HG03442 (cell line): ENCODE measurements at regions not wholly inside any gene's neighbourhood (a gene's known extent, or its start where the extent isn't known, plus 50 kb on each side); places are given as distances from the start of the nearest gene placed in this dataset.
A peak's percentile ranks its signal among the peaks of the same experiment; 100 is the strongest.

Experiments
- ATAC-seq: cut with Tn5 transposase; IDR thresholded peaks from one replicate; pipeline ENCODE4 v1.9.1; 2021; ENCODE audit warnings: mild to moderate bottlenecking, moderate library complexity; ENCODE audit not compliant: unreplicated experiment

DNA sequence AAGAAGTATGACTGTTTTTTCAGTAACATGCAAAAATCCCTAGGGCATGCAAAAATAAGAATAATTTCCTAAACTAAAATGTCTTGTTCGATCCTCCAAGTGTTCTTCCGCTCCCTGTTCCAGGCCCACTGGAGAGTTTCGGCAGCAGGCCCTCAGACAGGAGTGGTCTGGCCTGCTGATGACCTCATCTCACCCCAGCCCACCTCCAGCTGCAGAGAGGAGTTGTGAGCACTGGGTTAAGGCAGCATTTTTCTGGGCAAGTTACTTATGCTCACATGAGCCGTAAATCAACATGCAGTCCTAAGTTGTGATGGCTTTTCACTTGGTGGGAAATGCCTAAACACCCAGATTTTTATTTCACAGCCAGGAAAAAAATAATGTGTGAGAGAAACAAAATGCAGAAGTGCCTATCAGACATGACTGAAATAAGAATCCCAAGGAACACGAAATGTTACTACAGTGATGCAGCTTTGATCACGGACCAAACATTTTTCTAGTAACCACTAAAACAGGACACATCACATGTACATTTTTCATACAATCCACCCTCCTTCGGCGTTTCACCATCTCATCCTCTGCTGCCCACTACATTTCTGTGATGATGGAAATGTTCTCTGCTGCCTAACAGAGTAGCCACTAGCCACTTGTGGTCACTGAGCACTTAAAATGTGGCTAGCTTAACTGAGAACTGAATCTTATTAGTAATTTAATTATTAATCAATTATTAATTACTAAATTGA lies 153.3 kb upstream of the TBL1X start:
- ATAC-seq = no peak

DNA sequence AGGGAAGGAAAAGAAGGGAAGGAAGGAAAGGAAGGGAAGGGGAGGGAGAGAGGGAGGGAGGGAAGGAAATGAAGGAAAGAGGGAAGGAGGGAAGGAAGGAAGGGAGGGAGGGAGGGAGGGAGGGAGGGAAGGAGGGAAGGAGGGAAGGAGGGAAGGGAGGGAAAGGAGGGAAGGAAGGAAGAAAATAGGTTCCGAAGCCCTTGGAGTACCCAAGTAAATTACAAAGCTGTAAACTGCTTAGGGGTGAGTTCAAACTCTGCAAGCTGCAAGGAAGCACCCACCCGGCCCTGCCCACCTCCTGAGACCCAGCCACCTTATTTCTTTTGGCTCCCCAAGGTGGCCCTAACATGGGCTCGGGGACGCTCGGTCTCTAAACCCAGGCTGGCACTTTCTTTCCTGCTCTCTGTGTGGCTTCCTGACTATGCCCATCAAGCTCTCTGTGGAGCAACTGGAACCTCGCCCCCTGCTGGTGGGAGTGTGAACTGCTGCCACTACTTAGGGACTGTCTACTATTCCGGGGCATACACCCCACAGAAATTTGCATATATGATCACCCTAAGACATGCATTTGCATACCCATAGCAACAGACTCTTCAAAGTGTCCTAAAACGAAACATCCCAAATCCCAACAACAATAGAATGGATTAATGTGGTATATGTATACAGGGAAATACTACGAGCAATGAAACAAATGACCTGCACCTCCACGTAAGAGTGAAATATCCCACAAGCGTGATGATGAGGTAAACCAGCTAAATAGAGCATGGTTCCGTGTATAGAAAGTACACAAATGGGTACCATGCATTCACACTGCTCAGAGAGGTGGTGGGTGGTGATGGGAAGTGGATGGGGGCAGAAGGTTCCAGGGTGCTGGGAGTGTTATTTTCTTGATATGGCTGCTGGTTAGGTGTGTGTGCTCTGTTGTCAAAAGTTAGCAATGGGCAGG lies 151.7 kb upstream of the TBL1X start:
- peak; percentile 76 for ATAC-seq

DNA sequence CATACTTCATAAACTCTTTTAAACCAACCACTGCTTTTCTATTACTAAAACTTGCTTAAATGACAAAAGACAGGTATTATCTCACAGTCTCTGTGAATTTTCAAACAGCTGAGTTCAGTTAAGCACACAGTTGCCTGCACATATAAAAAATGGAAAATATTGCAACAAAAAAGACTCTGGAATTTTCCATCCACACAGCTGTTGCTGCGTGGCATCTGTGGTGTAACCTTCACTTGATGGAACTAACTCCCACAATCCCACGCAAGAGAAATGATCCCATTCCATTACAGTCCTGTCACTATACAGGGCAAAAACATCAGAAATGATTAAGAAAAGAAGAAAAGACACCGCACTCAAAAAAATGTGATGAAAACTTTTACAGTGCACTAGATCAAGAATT lies 149.8 kb upstream of the TBL1X start:
- ATAC-seq = no peak

DNA sequence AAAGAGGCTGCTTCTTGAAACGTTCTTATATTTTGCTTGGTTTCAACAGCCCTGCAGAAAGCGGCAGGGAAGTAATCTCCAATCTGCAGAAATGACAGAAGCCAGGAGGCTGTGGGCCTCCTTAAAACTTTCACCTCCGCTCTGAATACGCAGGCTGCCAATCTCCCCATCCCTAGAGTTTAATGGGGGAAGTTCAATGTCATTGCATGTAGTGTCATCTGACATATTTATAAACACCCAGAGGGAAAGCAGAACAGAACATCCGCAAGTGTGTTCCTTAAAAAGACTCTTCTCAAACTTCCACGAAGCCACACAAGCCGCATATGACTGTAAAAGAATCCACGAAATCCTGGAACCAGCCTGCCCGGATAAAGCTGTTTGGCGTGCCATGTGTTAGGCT lies 148.8 kb upstream of the TBL1X start:
- ATAC-seq = no peak

DNA sequence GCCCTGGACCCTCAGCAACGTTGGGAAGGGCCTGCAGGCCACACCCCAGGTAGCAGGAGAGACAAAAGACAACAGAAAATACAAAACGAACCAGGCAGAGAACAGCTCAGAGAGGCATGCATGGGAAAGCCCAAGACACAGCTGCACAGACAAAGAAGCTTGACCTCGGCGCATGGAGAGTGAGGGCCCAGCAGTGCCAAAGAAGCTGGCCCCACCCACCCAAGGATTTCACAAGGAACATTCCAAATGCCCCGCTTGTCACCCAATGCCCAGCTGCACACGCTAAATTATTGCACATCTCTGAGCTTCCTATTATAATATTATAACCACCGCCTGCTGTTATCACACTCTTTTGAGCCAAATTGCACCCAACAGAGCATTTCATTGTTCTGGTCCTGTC lies 147.7 kb upstream of the TBL1X start:
- ATAC-seq = no peak

DNA sequence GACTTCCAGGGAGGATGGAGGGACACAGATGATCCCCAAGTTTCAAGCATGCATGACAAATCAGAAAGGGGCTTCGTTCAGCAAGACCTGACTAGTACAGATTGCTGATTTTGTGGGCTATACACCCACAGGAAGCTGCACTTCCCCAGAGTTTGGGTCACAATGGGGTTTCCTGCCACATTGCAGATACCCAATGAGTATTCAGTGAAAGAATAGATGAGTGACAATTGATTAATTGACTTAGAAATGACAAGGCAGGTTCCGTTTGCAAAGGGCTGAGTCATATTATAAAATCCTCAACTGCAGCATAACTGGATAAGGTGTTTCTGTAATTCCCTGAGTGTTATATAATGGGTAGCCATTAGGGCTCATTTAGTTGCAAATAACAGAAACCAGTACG lies 146.6 kb upstream of the TBL1X start:
- peak; percentile 44 for ATAC-seq

DNA sequence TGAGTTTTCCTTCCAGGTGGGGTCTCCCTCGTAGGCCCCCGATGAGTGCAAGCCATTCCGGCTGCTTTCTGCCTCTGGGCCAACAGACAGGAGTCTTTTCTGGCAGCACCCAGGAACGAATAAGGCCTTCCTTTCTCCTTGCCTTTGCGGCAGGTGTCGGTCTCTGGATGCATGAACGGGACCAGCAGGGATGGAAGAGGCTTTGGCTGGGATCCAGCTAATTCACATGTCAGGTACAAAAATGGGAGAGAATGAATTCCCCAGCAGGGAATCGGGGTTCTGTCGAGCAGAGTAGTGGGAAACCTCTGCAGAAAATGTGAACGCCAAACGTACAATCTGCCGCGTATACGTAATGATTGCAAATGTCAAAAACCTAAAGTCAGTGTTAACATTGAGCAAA lies 146.1 kb upstream of the TBL1X start:
- no peak for ATAC-seq

DNA sequence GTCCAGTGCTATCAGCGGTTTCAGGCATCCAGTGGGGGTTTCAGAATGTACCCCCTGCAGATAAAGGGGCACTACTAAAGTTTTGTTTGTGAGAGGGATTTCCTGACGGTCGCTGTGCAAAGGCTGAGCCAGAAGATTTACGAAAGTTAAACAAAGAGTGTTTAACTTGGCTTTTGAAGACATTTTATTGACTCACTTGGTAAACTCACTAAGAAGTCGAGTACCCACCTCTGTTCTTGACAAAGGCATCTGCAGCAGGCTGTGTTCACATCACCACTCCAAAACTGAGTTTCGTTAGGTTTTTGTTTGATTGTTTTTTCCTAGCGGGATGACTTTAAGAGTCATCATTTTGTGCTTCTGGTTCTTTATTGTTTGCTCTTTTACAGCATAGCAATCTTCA lies 143.9 kb upstream of the TBL1X start:
- no peak for ATAC-seq

DNA sequence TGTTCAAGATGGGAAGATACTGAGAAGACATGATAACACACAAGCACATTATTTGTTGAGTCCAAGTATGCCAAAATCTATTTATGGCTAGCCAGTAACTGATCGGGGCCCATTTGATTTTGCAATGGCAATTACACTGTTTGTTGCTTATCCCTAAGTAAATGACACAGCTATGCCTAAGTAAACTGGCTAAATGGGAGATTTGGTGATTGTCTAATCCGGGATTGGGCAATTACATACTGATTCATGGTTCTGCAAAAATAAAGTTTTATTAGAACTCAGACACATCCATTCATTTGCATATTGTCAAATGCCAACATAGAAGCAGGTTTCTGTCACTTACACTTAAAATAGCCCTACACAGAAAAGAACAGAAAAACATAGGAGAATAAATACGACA lies 140.2 kb upstream of the TBL1X start:
- no peak for ATAC-seq

DNA sequence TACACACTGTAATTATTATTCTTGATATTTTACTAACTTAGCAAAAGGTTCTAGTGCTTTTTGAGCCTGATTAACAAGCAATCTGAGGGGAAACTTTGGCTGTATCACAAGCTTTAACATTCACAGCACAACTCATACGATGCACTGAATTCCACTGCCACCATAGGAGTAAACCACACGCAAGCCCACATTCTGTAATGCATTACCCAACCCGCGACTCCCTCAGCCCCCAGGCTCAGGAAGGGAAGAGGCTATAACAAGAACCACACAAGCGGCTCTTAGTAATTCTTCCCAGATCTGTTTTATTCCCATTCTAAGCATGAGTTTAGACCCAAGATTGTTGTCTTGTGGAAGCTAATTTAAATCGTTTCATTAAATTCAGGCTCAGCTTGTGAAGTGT lies 138.5 kb upstream of the TBL1X start:
- no peak for ATAC-seq

DNA sequence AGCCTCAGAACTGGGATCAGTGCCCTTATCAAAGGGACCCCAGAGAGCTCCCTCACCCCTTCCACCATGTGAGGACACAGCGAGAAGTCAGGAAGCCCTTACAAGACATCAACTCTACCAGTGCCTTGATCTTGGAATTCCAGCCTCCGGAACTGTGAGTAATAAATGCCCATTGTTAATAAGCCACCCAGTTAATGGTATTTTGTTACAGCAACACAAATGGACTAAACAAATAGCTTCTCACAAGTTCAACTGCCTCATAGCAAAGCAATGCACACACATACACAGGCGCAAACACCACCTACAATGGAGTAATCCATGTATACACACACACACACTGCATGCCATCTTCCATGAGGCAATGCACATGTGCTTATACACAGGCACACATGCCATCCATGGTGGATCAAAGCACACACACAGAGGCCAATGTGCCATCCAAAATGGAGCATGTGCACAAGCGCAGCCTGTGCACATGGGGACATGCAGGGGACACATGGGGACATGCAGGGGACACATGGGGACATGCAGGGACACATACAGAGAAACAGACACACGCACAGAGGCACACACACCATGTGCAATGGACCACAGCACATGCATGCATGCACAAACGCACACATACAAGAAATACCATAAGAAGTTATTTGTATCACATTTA lies 137.6 kb upstream of the TBL1X start:
- ATAC-seq = no peak

DNA sequence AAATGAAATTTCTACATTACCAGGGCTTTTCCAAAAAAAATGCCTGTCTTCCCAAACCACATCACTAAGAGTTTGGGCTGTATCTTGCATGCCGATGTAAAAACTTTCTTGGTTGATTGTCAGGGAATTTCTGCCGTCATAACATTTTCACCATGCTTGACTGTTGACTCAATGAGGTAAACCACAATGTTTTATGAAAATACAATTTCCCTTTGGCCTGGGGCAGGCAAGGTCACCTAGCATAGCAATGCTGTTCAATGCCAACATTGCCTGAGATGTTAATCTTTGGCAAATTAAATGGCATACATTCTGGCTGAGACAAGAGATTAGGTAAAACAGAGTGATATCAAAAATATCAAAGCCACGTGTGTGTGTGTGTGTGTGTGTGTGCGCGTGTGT lies 137.1 kb upstream of the TBL1X start:
- no peak for ATAC-seq

DNA sequence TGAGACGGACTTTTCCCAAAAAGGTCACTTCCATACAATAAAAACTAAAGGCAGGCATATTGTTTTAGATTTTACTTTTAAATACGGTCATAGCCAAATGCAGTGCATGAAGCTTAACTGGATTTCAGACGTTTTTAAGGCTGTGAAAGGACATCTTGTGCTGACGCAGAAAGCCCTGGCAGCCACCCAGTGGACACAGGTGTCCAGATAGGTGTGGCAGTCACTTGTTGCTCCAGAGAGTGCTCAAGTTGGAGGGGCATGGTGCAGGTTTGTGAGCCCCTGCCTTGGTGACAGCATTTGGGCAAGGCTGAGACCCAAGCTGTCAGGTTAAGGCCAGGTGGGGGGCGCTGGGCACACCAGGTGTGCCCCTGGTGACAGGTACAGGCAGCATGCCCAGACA lies 135.8 kb upstream of the TBL1X start:
- ATAC-seq = no peak

DNA sequence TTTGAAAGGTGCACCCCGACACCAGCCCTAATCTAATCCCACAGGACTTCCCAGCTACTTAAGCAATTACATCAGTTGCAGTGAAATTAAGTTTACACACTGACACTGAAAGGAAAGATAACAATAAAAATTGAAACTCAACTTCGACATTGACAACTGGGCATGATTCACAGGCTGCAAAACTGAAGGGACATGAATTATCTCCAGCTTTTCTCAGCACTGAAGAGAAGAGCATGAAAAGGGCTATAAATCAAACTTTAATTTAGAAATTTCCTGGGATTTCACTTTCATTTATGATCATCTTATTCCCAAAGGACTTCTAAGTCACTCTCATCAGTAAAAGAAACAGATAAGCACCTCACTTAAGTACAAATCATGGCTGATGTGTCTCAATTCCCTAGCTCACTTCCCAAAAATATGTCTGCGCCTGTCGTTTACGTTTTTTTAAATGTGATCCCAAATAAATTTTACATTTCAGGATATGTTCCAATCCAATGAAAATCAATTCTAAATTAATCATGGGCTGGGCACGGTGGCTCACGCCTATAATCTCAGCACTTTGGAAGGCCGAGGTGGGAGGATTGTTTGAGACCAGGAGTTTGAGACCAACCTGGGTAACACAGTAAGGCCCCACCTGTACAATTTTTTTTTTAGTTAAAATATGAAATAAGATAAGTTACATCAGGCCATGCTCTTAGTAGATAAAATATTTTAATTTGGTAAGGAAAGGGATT lies 134.4 kb upstream of the TBL1X start:
- no peak for ATAC-seq

DNA sequence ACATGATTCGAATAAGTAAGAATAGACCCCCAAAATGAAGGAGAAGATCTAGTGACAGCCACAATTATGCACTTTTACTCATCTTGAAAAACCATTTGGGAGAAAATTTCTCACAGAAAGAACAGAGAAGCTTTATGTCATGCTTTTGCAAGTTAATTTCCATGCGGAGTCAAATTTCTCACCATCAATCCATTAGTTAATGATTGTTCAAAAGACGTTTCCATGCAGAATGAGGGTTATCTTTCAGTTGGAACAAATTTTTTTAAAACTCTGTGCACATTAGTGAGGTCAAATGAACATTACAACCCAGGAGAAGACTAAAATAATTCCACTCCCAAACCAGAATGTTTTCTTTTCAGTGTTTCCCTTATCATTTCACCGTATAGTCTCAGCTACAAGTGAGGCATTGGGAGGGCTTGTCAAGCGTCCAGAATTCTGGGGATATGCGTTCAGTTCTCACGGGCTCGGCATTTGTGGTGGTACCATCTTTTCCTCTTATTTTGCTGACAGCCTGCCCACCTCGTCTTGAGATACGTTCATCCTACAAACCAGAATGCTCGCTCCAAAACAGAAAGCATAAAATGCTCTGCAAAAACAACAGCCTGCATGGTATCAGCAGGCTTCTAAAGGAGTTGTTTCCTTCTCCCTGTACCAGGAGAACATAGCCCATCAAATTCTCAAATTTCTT lies 130.8 kb upstream of the TBL1X start:
- ATAC-seq = no peak

DNA sequence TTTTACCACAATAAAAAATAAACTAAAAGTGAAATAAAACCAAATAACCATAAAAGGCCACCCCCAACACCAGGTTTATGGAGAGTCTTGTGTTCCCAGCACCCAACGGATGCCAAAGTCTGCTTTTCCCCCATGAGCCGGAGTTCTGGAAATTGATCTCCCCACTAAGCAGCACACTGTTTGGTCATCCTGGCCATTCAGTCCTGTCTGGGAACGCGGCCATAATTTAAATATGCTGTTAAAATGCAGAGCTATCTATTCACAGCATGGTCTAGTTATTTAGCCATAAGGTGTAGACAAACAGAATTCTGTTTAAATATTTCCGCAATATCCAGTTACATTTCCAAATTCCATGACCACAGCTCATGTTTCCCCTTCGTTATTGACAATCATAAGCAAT lies 129.6 kb upstream of the TBL1X start:
- ATAC-seq = no peak

DNA sequence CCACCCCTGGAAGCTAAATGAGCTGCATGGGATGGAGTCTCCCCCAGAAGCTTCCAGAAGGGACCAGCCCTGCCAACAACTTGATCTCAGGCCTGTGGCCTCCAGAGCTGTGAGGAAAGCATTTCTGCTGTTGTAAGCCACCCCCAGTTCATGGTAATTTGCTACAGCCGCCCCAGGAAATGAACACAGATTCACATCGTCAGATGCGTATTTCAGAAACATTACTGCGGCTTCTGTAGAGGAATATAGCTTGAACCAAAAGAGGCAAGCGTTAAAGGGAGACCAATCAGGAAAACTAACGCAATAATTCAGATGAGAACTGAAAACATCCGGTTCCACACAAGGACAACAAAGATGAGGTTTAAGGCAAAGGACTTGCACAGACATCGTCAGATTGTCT lies 128.4 kb upstream of the TBL1X start:
- ATAC-seq = no peak

DNA sequence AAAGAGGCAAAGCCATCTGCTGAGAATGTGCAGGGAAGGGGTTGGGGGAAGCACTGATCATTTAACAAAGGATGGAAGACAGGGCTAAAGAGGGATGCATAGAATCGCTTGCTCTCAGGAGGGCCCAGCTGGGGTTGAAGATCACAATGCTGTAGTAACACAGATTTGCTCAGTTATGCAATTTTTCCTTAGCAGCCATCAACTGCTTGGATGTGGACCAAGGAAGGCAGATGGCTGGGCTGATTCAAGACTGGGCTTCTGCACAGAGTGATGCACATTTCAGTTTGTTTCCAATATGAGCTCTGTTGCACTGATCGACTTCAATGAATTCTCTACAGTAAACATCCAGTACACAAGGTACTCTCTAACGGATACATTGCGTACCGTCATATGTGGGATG lies 127.8 kb upstream of the TBL1X start:
- ATAC-seq = no peak

DNA sequence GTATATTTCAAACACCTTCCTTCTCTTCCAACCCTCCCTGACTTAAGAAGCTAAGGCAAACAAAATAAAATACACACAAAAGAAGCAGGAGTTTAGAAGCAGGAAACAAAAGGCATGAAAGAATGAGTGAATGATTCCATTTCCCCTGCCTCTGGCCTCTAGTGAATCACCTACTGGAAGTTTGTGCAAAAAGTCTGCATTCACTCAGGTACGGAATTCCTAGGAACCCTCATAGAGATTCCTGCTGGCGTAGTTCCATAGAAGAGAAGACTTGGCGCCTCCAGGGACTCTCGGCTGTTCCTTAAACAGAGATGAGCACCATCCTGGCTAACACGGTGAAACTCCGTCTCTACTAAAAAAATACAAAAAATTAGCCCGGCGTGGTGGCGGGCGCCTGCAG lies 125.9 kb upstream of the TBL1X start:
- no peak for ATAC-seq
